Hepatocyte (in vitro differentiated cells): ENCODE measurements at regions not wholly inside any gene's neighbourhood (a gene's known extent, or its start where the extent isn't known, plus 50 kb on each side); places are given as distances from the start of the nearest gene placed in this dataset.
"Not testable (repeated sequence)": the region's sequence is repeated elsewhere in the genome, so short reads cannot be mapped to it uniquely, and the experiment has no call there.

Experiments used
- DNase-seq: peaks from one replicate; pipeline ENCODE4 v3.0.0-alpha.2; 2016; ENCODE audit warnings: low spot score
- H2AFZ ChIP-seq: fragments of 200-600 bp; sonication (generic); 2 replicates; pipeline ENCODE4 v1.6.0; 2016; ENCODE audit warnings: antibody characterized with exemption, mild to moderate bottlenecking
- H3K27ac ChIP-seq: fragments of 200-600 bp; sonication (generic); 2 replicates; pipeline ENCODE4 v1.5.1; 2016; ENCODE audit warnings: mild to moderate bottlenecking
- H3K27me3 ChIP-seq: fragments of 200-600 bp; sonication (generic); 2 replicates; pipeline ENCODE4 v1.6.1; 2016
- H3K36me3 ChIP-seq: fragments of 200-600 bp; sonication (generic); replicated peaks from 2 replicates; pipeline ENCODE4 v1.5.1; 2016; ENCODE audit warnings: low read depth; ENCODE audit not compliant: insufficient read depth
- H3K4me1 ChIP-seq: fragments of 200-600 bp; sonication (generic); 2 replicates; pipeline ENCODE4 v1.5.1; 2016; ENCODE audit warnings: mild to moderate bottlenecking, moderate library complexity; ENCODE audit not compliant: insufficient read depth
- H3K4me2 ChIP-seq: fragments of 200-600 bp; sonication (generic); 2 replicates; pipeline ENCODE4 v1.6.0; 2016
- H3K4me3 ChIP-seq: fragments of 200-600 bp; sonication (generic); 2 replicates; pipeline ENCODE4 v1.5.1; 2016; ENCODE audit warnings: mild to moderate bottlenecking
- H3K79me2 ChIP-seq: fragments of 200-600 bp; sonication (generic); 2 replicates; pipeline ENCODE4 v1.6.0; 2017; ENCODE audit warnings: mild to moderate bottlenecking
- H3K9me2 ChIP-seq: fragments of 200-600 bp; sonication (generic); replicated peaks from 2 replicates; pipeline ENCODE4 v1.6.0; 2017; ENCODE audit warnings: mild to moderate bottlenecking; ENCODE audit not compliant: insufficient read depth
- H3K9me3 ChIP-seq: fragments of 200-600 bp; sonication (generic); 2 replicates; pipeline ENCODE4 v1.5.1; 2016; ENCODE audit warnings: low read depth, mild to moderate bottlenecking
- H4K20me1 ChIP-seq: fragments of 200-600 bp; sonication (generic); 2 replicates; pipeline ENCODE4 v1.6.0; 2016; ENCODE audit warnings: mild to moderate bottlenecking; ENCODE audit not compliant: insufficient read depth, poor library complexity, severe bottlenecking
- CTCF ChIP-seq: fragments of 200-600 bp; sonication (generic); IDR thresholded peaks from 2 replicates; pipeline ENCODE4 v1.5.1; 2016; ENCODE audit warnings: antibody characterized with exemption, mild to moderate bottlenecking; ENCODE audit not compliant: poor library complexity
- EZH2 ChIP-seq: fragments of 200-600 bp; sonication (generic); IDR thresholded peaks from 2 replicates; pipeline ENCODE4 v1.6.1; 2016; ENCODE audit warnings: antibody characterized with exemption, mild to moderate bottlenecking, borderline replicate concordance
- EZH2phosphoT487 ChIP-seq: fragments of 200-600 bp; sonication (generic); IDR thresholded peaks from one replicate; pipeline ENCODE4 v1.6.1; 2018; ENCODE audit warnings: antibody characterized with exemption, mild to moderate bottlenecking, low read depth, moderate library complexity; ENCODE audit not compliant: unreplicated experiment, severe bottlenecking
- WGBS: methylation state at CpG from one replicate; pipeline ENCODE4 v1.1.6; 2016; ENCODE audit warnings: low lambda C conversion rate; ENCODE audit errors: missing lambda C conversion rate; 5-methylcytosine and 5-hydroxymethylcytosine counted together

GRCh38 chr9:621201-621855 lies 220.2 kb upstream of the DMRT1 start:
- Histone ChIP-seq H3K4me1 (peaks cover 16% of the 10 kb centered on the region), H3K27me3 (no peaks in the 10 kb centered on the region), H2AFZ (no peak overlapping the region), H3K4me2 (no peak overlapping the region), H3K9me2 (no peaks in the 10 kb centered on the region), H3K9me3 (no peaks in the 10 kb centered on the region), H3K79me2 (no peaks in the 10 kb centered on the region), H4K20me1 (no peaks in the 10 kb centered on the region), H3K4me3 (no peak overlapping the region), H3K27ac (no peak overlapping the region), H3K36me3 (no peaks in the 10 kb centered on the region)
- TF ChIP-seq CTCF, result no peak
- no peak for TF ChIP-seq EZH2phosphoT487
- TF ChIP-seq EZH2, result no peak
- no peak for DNase-seq
- WGBS, result 79% methylated on average over 10 of the region's 10 CpGs

GRCh38 chr9:624935-625500 lies 216.5 kb upstream of the DMRT1 start:
- no peak overlapping the region for H3K27ac ChIP-seq

GRCh38 chr9:625613-626012 lies 215.9 kb upstream of the DMRT1 start:
- Histone ChIP-seq H3K36me3 (no peaks in the 10 kb centered on the region), H3K4me2 (no peak overlapping the region), H3K4me1 (peaks cover 31% of the 10 kb centered on the region), H3K79me2 (no peaks in the 10 kb centered on the region), H3K4me3 (no peak overlapping the region), H4K20me1 (no peaks in the 10 kb centered on the region), H3K9me2 (no peaks in the 10 kb centered on the region), H2AFZ (no peak overlapping the region), H3K9me3 (no peaks in the 10 kb centered on the region), H3K27me3 (no peaks in the 10 kb centered on the region), H3K27ac (no peak overlapping the region)
- 18% methylated on average over 3 of the region's 3 CpGs for WGBS
- TF ChIP-seq EZH2 (no peak), CTCF (no peak), EZH2phosphoT487 (no peak)
- DNase-seq, result no peak

More at GRCh38 chr9:624935-625500, 216.5 kb upstream of the DMRT1 start:
- no peak for DNase-seq
- Histone ChIP-seq H3K4me3 (no peak overlapping the region), H2AFZ (no peak overlapping the region), H3K79me2 (no peaks in the 10 kb centered on the region), H3K9me2 (no peaks in the 10 kb centered on the region), H3K27me3 (no peaks in the 10 kb centered on the region), H4K20me1 (no peaks in the 10 kb centered on the region), H3K36me3 (no peaks in the 10 kb centered on the region), H3K4me1 (peaks cover 31% of the 10 kb centered on the region), H3K4me2 (no peak overlapping the region), H3K9me3 (no peaks in the 10 kb centered on the region)
- WGBS, result 58% methylated on average over 7 of the region's 7 CpGs
- TF ChIP-seq EZH2phosphoT487 (no peak), CTCF (no peak), EZH2 (no peak)

- not testable (repeated sequence) for H3K36me3 ChIP-seq, H3K9me3 ChIP-seq
Measured at GRCh38 chr9:626114-626513, 215.4 kb upstream of the DMRT1 start.

More at GRCh38 chr9:626114-626513, 215.4 kb upstream of the DMRT1 start:
- H3K79me2 ChIP-seq, DNase-seq, H3K27me3 ChIP-seq, H4K20me1 ChIP-seq, H3K4me2 ChIP-seq, H3K4me3 ChIP-seq, H3K27ac ChIP-seq, H2AFZ ChIP-seq, H3K9me2 ChIP-seq: not testable (repeated sequence)
- 70% methylated on average over 9 of the region's 9 CpGs for WGBS
- H3K4me1 ChIP-seq, result peaks cover 31% of the 10 kb centered on the region
